ENCODE measurements at regions not wholly inside any gene's neighbourhood (a gene's known extent, or its start where the extent isn't known, plus 50 kb on each side); places are given as distances from the start of the nearest gene placed in this dataset.

DNA sequence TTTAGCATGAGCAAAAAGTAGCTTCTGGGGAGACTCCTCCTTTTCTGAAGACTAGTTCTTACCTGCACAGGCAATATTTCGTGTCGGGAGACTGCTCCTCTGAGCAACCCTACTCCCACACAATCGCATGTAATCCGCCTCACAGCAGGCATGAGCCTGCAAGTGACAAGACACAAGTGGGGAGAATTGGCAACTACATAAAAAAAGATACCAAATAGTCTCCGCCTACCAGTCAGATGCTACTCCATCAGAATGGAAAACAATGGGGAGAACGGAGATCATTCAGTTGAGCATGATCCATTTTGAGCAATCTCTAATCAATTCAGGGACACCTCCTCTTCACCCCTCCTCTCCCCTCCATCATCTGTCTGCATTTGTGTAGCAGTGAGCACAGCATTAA, 321.0 kb downstream of the COG6 start:
- no peak for DNase-seq

DNA sequence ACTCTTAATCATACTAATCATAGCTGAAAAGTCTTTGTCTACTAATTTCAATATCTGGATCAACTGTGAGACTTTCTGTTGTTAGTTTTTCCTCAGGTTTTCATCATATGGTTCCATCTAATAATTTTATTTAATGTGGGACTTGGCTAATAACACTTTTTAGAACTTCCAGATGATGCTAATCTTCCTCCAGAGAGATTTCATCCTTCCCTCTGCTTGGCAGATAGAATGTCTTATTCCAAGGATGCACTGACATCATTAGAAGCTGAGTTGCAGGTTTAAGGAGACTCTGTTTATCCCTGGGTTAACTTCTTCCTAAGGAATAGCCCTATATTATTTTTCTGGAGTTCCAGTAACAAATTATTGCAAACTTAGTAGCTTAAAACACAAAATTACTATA, 325.6 kb downstream of the COG6 start:
- DNase-seq = no peak

DNA sequence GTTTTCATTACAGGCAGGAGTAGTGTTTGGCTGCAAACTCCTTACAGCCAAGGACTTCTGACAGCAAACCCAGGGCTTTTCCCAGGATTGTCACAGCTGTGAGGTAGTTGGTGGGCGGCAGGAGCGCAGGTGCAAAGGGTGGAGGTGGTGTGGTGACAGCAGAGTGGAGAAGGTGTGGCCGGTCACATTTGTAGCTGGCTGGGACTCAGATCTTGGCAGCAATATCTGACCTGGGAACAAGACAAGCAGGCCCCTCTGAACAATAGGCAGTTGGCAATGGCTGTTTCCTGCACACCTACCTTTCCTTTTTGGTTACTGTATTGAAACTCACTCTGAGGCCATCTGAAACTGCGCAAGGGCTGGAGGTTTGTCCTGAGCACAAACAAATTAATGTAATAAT, 327.3 kb downstream of the COG6 start:
- no peak for DNase-seq

DNA sequence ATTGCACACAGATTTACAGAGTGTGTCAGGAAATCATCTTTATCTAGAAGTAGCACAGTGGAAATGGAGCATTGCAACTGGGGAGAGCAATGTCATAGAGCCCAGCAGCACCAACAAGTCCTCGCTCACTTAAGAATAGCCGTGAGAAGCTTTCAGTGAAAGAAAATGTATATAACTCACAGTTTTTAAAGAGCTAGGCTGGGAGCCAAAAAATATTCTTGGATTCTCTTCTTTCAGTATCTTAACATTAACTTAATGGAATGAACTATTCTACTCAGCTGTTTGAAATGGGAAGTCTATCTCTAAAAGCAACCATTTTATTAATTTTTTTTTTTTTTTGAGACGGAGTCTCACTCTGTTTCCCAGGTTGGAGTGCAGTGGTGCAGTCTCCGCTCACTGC, 329.6 kb downstream of the COG6 start:
- DNase-seq = no peak

DNA sequence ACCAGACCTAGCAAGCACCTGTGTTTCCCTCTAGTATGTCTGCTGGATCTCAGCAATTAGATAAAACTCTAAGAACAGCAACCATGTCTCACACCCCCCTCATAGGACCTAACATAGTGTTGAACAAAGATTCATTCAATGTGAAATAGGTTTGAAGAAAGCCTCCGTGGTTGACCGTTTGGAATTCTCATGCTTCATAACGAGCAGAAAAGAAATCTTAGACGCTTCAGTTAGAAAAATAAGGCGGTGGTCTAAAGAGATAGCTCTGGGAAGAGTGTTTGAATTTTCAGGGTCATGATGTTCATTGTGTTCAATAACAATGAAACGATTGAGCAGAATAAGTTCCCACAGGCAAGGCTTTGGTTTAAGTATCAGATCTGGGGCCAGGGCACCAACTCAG, 332.9 kb downstream of the COG6 start:
- DNase-seq = no peak

DNA sequence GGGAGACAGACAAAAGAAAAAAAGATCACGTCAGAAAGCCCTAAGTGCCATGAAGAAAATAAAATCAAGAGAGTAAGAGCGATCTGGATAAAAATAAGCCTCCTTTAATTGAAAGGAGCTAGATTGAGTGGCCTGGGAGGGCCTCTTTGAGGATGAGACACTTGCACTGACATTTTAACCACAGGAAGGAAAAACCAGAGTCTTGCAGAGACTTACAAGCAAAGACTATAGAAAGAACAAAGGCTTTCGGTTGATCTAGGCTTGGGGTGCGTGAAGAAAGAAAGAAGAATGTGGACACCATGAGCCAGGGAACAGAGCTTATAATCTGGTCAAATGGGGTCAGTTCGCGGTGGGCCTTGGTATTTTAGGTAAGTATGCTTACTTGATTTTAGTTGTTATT, 342.7 kb downstream of the COG6 start:
- DNase-seq = no peak

DNA sequence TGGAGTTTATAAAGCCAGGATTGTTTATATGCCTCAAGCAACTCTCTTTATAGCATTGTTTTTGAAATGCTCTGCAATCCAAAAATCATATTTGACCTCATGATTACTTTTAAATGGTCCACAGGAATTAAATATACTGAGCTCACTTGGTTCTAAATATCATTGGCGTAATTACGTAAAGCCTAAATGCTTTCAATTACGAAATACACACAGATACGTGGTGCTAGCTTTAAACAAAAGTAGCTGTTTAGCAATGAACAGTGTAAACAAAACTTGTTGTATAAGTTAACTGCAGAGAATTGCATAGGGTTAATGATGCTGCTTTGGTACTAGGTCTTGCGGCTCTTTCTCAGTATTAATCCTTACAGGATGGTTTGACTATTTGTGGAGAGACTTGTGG, 346.6 kb downstream of the COG6 start:
- DNase-seq = no peak

DNA sequence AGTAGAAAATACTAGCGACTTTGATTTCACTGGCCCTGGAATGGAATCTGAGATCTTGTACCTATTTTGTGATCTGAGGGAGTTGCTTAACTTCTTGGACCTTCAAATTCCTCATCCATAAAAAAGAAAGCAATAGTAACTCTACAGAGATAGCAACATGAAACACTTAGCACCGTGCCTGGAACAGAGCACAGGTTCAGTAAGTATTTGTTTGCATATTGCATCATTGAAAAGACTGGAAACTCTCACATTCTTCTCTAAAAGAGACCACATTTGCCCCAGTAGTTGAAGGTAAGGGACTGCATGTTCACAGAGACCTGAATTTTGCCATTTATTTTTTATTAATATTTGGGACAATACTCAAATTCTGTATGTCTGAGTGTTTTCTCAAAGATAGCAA, 358.1 kb downstream of the COG6 start:
- DNase-seq = no peak

DNA sequence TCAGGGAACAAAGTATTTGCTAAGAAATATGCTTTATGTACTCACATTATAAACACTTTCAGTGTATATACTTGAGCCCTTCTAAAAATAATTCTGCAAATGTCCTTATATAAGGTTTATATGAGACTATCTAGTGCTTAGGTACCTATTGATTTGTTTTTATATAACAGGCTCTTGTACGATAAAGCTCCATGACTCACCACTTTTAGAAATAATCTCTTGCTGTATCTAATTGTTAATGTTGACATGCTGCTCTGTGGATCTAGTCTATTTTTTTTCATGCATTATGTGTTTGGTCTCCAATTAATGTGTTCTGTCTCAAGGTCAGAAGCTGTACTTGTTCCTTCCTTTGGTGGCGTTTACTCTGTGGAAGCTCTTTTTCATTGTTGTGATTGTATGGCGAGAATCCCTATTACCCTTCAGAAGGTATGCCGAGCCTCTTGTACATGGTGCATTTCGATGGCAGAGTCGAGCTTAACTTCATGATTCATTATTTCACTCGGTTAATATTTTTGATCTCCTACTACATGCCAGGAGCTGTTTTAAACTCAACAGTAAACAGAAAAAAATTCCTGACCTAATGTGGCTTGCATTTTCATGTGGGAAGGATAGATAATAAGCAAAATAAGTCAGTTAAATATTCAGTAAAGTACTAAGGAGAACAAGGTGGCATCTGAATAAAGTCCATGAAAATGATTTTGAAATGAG, 361.6 kb downstream of the COG6 start:
- no peak for DNase-seq

DNA sequence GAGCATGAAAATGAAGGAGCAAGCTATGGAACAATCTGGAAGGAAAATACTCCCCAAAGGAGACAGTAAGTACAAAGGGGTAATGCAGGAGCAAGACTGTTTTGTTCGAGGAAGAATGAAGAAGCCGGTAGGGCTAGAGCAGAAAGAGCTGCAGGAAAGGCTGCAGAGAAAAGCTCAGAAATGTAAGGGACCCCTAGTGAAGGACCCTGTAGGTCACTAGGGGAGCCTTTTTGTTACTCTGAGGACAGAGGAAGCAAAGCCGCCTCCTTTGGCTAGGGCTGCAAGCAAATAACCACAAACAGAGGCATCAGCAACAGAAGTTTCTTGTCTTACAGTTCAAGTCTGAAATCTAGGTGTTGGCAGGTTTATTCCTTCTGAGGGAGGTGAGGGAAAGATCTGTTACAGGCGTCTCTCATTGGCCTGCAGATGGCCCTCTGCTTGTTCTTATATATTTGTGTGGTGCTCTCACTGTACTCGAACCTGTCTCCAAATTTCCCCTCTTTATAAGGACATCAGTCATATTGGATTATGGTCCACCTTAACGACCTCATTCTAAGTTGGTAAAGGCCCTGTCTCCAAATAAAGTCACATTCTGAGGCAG, 362.3 kb downstream of the COG6 start:
- DNase-seq = no peak

DNA sequence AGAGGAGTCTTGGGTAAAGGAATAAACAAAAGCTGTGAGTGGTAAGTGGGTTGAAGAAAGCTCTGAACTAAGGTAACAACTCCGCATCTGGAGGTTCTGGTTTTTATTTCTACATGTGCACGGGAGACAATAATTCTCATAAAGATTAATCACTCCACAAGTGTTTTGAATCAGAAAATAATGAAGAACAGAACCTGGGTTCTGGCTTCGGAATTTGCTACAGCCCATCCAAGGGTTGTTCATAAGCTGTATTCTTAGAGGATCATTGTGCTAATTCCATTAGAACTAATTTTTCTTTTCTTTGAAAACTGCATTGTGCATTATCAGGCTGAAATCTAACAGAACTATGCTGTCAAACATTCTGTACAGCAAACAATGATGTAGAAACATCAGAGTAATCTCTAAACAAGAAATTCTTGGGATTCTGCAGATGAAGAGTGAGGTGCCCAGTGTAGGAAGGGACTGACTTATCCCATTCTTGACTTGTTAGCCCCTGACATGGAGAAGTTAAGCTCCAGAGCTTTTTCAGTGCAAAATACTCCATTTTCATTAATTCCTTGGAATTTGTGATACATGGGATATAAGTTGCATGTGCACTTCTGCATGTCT, 368.2 kb downstream of the COG6 start:
- DNase-seq = no peak

DNA sequence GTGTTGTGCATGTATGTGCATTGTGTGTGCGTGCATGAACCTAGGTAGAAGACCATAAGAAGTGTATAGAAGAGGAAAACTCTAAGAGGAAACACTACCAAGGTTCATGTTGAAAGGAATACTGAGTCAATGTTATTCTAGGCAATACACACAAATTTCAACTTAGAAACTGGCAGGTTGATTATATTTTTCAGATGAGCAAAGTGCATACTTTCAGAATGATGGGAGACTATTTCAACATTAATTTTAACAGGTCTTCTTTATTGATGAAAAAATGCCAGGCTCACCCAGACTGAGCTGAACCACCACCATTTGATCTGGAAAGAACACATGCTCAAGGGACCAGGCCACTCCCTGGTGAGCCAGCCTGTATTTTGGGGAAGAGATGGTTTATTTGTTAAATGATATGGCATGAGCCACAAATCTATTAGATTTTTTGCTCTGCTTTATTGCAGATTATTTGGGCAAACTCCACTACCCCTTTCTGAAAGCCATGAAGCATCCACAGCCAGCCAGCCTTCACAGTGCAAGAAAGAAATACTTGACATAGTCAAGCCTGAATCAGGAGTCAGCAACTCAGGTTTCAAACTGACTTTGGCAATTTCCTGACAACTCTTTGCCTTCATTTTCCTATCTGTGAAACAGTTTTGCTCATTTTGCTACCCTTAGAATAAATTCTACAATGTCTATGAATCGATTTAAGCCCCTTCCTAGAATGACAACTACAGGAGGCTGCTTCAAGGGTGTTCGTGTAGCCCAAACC, 368.9 kb downstream of the COG6 start:
- no peak for DNase-seq

DNA sequence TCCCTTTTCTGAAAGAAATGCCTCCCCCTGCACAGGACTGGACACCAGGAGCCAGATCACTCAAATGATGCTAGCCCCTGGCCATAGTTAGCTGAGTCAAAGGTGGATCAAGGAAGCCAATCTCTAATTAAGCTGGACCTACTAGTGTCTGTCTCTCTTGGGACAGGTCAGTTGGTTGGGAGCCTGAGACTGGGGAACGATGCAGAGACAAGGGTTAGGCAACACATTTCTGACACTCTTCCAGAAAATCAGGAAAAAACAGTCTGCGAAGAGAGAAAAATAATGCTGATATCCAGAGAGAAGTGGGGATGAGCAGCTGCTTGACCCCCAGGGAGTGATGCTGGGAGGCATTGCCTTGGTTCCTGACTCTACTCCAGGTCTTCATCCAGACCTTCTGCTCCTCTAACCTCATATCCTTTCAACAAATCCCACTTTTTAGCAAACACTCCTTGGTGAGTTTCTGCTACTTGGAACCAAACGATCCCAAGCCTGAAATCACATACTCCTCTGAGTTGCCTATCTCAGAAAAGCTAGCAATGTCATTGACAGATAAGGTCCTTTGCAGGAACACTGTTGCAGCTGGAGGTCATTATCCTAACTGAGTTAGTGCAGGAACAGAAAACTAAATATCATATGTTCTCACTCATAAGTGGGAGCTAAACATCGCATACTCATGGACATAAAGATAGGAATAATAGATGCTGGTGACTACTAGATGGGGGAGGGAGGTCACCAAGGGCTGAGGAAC, 369.7 kb downstream of the COG6 start:
- DNase-seq = no peak

DNA sequence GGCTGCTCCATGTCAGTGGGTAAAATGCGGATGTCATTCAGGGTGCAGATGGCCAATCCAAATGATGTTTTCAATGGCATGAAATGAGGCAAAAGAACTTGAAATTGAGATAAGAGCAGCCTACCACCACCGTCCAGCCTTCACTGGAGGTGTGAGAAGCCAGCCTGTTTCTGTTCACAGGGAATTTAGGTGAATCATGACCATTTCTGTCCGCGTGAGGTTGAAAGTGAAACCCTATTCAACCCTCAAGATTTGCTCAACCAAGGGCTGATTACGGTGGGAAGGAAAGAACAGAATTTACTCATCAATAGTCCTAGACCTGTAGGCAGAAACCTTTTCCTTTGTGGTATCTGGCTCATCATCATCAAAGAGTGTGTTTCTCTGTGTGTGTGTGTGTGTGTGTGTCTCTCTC, 370.7 kb downstream of the COG6 start:
- no peak for DNase-seq

DNA sequence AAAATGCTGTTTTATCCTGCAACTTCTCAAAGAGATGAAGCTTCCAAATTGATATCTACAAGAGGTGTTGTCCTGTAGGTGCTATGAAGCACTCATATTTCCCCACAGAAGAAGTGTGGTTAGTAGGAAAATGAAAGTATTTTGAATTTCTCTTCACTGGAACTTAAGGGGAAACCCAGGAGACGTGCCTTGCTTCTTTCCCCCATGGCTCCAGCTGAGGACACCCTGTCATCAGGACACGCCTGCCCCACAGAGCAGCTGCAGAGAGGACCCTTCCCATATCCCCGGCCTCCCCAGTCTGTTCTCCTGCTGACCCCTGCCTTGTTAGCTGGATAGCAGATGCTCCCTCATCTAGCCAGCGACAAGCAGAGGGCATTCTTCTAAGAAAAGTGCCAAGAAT, 371.3 kb downstream of the COG6 start:
- DNase-seq = no peak

DNA sequence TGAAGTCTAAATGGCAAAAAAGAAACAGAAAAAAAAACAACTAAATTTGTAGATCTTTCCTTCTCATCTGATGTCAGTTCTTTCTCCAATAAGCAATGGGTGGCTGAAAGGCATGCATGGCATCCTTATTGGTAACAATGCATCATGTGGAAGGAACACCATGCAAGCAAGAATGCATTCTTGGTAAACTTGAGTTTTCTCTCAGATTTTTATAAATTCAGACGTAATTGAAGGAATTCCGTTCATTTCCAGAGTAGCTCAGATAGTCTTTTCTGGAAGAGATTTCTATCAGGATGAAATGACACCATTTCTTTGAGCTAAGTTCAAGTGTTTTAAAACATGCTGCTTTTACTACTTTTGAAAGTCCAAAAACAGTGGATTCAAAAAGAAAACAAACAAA, 373.0 kb downstream of the COG6 start:
- DNase-seq = no peak

DNA sequence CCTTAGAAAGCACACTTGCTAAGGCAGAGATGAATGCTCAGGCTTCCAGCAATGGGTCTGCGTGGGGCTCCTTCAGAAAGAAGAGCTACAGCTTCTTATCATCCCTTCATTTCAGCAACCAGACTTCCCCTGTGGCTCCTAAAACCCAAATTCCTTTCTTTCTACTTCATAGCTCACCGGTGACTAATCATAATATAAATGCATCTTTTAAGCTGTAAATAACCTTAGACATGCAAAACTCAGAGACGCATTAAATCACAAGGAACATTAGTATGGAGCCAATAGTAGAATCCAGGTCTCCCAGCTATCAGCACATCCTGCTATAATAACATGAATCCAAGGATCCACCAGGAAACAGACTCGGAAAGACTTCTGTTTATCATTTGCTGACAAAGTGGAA, 375.6 kb downstream of the COG6 start:
- DNase-seq = no peak

DNA sequence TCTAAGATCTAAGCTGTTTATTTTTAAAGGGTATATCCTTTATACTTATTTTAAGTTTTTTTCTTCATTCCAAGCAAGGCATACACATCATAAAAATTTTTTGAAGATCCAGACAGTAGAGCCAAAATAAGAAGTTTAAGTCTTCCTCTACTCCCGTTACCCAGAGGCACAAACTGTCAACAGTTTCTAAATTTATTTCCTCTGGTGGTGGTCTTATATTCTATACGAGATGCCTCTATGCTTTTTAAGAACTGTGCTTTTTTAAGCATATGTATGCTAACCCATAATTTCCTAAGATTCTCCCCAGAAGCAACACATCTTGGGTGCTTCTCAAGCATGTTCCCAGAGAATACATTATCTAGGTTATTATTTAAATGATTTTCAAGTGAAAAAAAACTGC, 383.6 kb downstream of the COG6 start:
- no peak for DNase-seq

DNA sequence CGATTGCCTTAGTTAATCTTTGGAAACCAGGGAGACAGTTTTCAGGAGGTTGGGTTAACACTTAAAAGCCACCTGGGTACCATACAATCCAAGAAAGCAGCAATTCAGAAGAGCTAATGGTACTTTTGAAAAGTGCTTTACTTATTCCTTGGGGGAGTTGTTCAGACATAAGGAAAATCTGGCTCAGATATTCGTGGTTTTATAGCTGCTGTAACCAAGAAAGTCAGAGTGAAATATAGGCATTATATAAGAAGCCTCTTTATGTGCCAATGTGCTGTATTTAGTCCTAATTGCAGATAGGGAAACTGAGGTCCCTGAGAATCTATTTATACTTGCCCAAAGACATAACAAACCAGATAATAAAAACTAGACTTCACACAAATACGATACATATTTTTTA, 387.5 kb downstream of the COG6 start:
- no peak for DNase-seq

DNA sequence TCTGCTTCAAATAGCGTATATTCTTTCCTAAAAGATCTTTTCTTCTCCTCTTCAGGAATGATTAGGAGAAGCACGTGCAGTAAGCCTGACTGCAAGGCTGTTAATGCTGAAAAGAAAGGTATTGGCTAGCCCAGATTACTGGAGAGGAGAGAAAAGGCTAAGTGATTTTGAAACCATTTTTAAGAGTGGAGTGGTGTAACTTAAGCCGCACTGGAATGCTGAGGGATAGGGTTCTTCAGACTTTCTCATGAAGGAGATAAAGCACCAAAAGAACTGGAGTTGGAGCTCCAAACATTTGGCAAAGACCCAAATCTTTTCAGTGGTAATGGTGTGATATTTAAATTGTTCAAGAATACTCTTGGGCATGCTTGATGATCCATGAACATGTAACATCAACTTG, 388.3 kb downstream of the COG6 start:
- no peak for DNase-seq

DNA sequence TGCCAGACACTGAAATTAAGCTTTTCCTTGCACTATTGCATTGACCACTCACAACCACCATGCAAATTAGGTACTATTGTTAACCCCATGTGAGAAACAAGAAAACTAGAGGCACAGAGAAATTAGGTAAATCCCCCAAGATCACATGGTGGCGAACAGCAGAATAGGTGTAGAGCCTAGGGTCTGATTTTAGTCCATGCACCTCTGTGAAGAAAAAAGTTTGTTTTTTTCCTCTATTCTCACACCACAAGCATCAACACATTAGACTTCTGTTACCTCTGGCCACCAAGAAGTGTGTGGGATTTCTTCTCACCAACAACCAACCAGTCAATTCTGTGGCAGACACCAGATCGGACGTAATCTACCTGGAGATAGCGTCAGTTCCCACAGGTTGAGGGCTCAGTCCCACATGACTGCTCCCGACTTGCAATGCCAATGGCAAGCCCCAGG, 391.9 kb downstream of the COG6 start:
- DNase-seq = no peak

DNA sequence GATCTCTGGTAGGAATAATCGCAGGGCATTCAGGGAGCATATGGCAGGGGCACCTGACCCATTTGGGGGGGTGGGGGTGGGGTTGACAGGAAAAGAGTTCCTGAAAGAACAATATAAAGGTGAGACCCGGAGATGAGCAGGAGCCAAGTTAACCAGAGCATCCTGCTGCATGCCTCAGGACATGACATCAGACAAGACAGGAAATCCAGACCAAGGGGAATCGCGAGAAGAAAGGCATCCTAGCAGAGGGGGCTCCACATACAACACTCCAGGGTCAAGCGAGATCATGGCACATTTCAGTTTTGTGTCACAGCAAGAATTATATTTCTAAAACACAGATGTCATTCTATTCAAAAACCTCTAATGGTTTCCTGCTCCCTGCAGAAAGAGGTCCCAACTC, 393.1 kb downstream of the COG6 start:
- DNase-seq = no peak

DNA sequence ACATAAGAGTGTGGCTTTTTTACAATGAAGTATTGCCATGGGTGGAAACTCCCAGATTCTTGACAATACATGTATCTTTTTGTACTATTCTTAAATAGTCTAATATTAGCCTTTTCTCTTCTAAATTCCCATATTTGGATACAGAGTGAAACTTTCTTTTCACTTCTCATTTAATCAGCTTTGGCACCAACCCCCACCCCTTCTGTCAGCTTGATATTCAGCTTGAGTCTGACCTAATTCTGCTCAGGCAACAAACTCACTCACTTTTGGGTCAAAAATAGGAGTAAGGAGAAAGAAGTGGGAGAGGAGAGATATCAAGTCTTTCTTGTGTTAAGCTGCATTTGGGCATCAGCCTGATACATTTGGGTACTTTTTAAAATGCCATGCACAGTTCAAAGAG, 397.5 kb downstream of the COG6 start:
- no peak for DNase-seq
